ENCODE measurements at regions not wholly inside any gene's neighbourhood (a gene's known extent, or its start where the extent isn't known, plus 50 kb on each side); places are given as distances from the start of the nearest gene placed in this dataset.

DNA sequence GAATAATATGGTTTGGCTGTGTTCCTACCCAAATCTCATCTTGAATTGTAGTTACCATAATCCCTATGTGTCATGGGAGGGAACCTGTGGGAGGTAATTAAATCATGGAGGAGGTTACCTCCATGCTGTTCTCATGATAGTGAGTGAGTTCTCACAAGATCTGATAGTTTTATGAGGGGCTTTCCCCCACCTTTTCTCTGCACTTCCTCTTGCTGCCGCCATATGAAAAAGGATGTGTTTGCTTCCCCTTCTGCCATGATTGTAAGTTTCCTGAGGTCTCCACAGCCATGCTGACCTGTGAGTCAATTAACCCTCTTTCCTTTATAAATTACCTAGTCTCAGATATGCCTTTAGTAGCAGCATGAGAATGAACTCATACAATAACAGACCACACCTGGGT lies 63.7 kb upstream of the PRR16 start:
- no peak for TF ChIP-seq CTCF (IDR thresholded peaks at IDR 0.05; ENCODE audit: insufficient read depth, low read depth, low read length, missing control alignments)
- DNase-seq (ENCODE audit: low read depth), result no peak
- no peak overlapping the region for H3K4me3 ChIP-seq (ENCODE audit: low read depth, low read length)

DNA sequence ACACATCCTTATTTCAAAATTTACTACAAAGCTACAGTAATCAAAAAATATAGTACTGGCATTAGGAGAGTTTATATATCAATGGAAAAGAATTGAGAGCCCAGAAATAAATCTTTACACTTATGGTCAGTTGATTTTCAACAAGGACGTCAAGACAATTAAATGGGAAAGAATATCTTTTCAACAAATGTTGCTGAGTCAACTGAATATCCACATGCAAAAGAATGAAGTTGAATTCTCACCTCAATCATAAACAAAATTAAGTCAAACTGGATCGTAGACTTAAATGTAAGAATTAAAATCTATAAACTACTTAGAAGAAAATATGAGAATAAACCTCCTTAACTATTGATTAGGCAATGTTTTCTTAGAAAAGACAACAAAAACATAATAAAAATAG lies 61.5 kb upstream of the PRR16 start:
- no peak for TF ChIP-seq CTCF (IDR thresholded peaks at IDR 0.05; ENCODE audit: insufficient read depth, low read depth, low read length, missing control alignments)
- DNase-seq (ENCODE audit: low read depth), result no peak
- H3K4me3 ChIP-seq (ENCODE audit: low read depth, low read length), result no peak overlapping the region

GRCh38 chr5:120405286-120405864 lies 58.7 kb upstream of the PRR16 start:
- TF ChIP-seq CTCF (IDR thresholded peaks at IDR 0.05; ENCODE audit: insufficient read depth, low read depth, low read length, missing control alignments), result no peak
- DNase-seq (ENCODE audit: low read depth), result no peak
- H3K4me3 ChIP-seq (ENCODE audit: low read depth, low read length), result no peak overlapping the region

GRCh38 chr5:120405923-120406322 lies 58.2 kb upstream of the PRR16 start:
- TF ChIP-seq CTCF (IDR thresholded peaks at IDR 0.05; ENCODE audit: insufficient read depth, low read depth, low read length, missing control alignments), result no peak
- H3K4me3 ChIP-seq (ENCODE audit: low read depth, low read length), result no peak overlapping the region
- no peak for DNase-seq (ENCODE audit: low read depth)

- H3K4me3 ChIP-seq (ENCODE audit: low read depth, low read length), result no peak overlapping the region
- no peak for DNase-seq (ENCODE audit: low read depth)
- no peak for TF ChIP-seq CTCF (IDR thresholded peaks at IDR 0.05; ENCODE audit: insufficient read depth, low read depth, low read length, missing control alignments)
Observed at GRCh38 chr5:120413686-120414085, 50.4 kb upstream of the PRR16 start.
